Activated CD4-positive, alpha-beta T cell treated with anti-CD3 and anti-CD28 coated beads, Interleukin-2, Interleukin-6, amounts not matched to agents 100 ng/mL and 50 ng/mL, durations not matched to agents 16 hours and 8 hours (primary cell): ENCODE measurements at regions not wholly inside any gene's neighbourhood (a gene's known extent, or its start where the extent isn't known, plus 50 kb on each side); places are given as distances from the start of the nearest gene placed in this dataset.

Experiments used
- DNase-seq: peaks from one replicate; pipeline ENCODE4 v3.0.0-alpha.2; 2020

- DNase-seq: no peak
Observed at GRCh38 chr20:57038608-57039440, 227.6 kb downstream of the BMP7 start.

GRCh38 chr20:57040466-57040865 is 226.0 kb downstream of the BMP7 start:
- no peak for DNase-seq

- no peak for DNase-seq
Observed at GRCh38 chr20:57040924-57041323, 225.5 kb downstream of the BMP7 start.

GRCh38 chr20:57043091-57043490 is 223.3 kb downstream of the BMP7 start:
- DNase-seq: no peak

- DNase-seq: no peak
Observed at GRCh38 chr20:57043669-57044268, 222.7 kb downstream of the BMP7 start.

GRCh38 chr20:57047281-57048026 is 219.0 kb downstream of the BMP7 start:
- no peak for DNase-seq

GRCh38 chr20:57048027-57048869 is 218.2 kb downstream of the BMP7 start:
- peak; percentile 36 for DNase-seq

GRCh38 chr20:57049296-57049695 is 217.1 kb downstream of the BMP7 start:
- no peak for DNase-seq

GRCh38 chr20:57051096-57051495 is 215.3 kb downstream of the BMP7 start:
- DNase-seq: no peak

- DNase-seq: no peak
Observed at GRCh38 chr20:57053067-57053466, 213.4 kb downstream of the BMP7 start.

GRCh38 chr20:57053793-57054552 is 212.5 kb downstream of the BMP7 start:
- DNase-seq: no peak

GRCh38 chr20:57055345-57055744 is 211.1 kb downstream of the BMP7 start:
- DNase-seq: no peak

GRCh38 chr20:57056651-57057050 is 209.8 kb downstream of the BMP7 start:
- DNase-seq: no peak

- DNase-seq: peak; percentile 52
Observed at GRCh38 chr20:57059055-57059596, 207.3 kb downstream of the BMP7 start.

- DNase-seq: peak; percentile 46
Observed at GRCh38 chr20:57060407-57061050, 205.9 kb downstream of the BMP7 start.

GRCh38 chr20:57061051-57061900 is 205.2 kb downstream of the BMP7 start:
- DNase-seq: no peak

GRCh38 chr20:57062241-57062640 is 204.2 kb downstream of the BMP7 start:
- DNase-seq: no peak

- DNase-seq: no peak
Observed at GRCh38 chr20:57062696-57063270, 203.7 kb downstream of the BMP7 start.

- no peak for DNase-seq
Observed at GRCh38 chr20:57064836-57065235, 201.6 kb downstream of the BMP7 start.

- DNase-seq: no peak
Observed at GRCh38 chr20:57065646-57066045, 200.8 kb downstream of the BMP7 start.
